ENCODE measurements at regions not wholly inside any gene's neighbourhood (a gene's known extent, or its start where the extent isn't known, plus 50 kb on each side); places are given as distances from the start of the nearest gene placed in this dataset.

DNA sequence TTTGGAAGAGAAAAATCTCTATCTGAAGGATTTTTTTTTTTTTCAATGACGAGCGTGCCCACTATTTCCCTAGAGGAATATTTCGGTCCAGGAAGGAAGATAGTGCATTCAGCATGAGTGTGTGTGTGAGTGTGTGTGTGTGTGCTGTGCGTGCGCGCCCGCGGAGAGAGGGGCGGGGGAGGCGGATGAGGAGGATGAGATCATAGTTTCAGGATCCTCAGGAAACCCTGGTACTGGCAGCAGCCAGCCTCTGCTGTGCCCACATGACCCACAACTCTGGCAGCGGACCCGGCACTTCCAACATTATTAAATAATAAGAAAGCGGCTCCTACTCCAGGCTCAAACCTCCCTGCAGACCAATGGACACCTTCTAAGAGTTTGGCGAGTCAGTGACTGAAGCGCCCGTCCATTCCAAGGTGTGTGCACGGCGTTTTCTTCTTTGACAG lies 217.0 kb upstream of the DTNA start:
- Histone ChIP-seq H3K4me1 (ENCODE audit: control insufficient read depth, insufficient read depth, low read length) (no peaks in the 10 kb centered on the region), H3K36me3 (ENCODE audit: control insufficient read depth in 2 of 2, insufficient read depth in 2 of 2, low read length in 1 of 2) (no peaks in the 10 kb centered on the region), H3K79me2 (ENCODE audit: control insufficient read depth, insufficient read depth, low read length) (no peaks in the 10 kb centered on the region), H3K4me3 (peak overlapping the region; percentile 57; the same call in 1 of the 2 replicates), H3K9ac (ENCODE audit: control insufficient read depth, insufficient read depth, low read length) (no peak overlapping the region), H3K27ac (ENCODE audit: control insufficient read depth, insufficient read depth) (no peak overlapping the region), H3K9me3 (replicated peaks; ENCODE audit: control insufficient read depth, insufficient read depth, low read length) (no peaks in the 10 kb centered on the region), H2AFZ (ENCODE audit: control insufficient read depth, low read depth, low read length) (no peak overlapping the region), H3K4me2 (ENCODE audit: control insufficient read depth, insufficient read depth) (peak overlapping the region; percentile 44), H4K20me1 (ENCODE audit: control insufficient read depth, insufficient read depth) (no peaks in the 10 kb centered on the region), H3K27me3 (replicated peaks in 1 of 2; ENCODE audit: control insufficient read depth in 2 of 2, insufficient read depth in 2 of 2, low read length in 1 of 2) (no peaks in the 10 kb centered on the region)
- intact Hi-C loops (cut with micrococcal nuclease; ENCODE audit: unreplicated experiment) (loop anchor here (10.0 kb wide), 1 partner anchor 368 kb away; no protein-coding TSS in a partner anchor), in situ Hi-C loops (cut with MboI) (no loop called here)
- ChIA-PET CTCF (interaction anchor here (1.2 kb wide), 1 partner anchor 169 kb away, joined by 4 read pairs; no protein-coding TSS in a partner anchor), RAD21 (ENCODE audit: unreplicated experiment) (interaction anchor here (1.0 to 1.2 kb wide), 2 partner anchors 292 to 376 kb away, joined by 3 read pairs; no protein-coding TSS in a partner anchor), SMC1A (ENCODE audit: uncharacterized antibody, unreplicated experiment) (interaction anchor here (0.6 to 1.2 kb wide), 3 partner anchors 98 to 370 kb away, joined by 4 to 7 read pairs (median 5); no protein-coding TSS in a partner anchor), POLR2A (interaction anchor here (0.6 to 1.0 kb wide), 3 partner anchors 10 to 620 kb away, joined by 3 to 5 read pairs (median 3); no protein-coding TSS in a partner anchor)
- peak; percentile 73 for ATAC-seq
- TF ChIP-seq EP300 (IDR thresholded peaks at IDR 0.05; ENCODE audit: borderline replicate concordance in 1 of 2, control insufficient read depth in 1 of 2, low read depth in 2 of 2, low read length in 2 of 2) (peak in 1 of 2 experiments; percentile 49; a peak in 1 of 4 replicates), NFIC (IDR thresholded peaks at IDR 0.05; ENCODE audit: low read depth, low read length) (0 out of 2 replicates have a peak, but pooled peaks have one; percentile 23), EGR1 (IDR thresholded peaks at IDR 0.05; ENCODE audit: borderline replicate concordance in 1 of 2, low read depth in 2 of 2, low read length in 2 of 2) (0 out of 3 replicates have a peak, but pooled peaks of 1 of the 2 experiments have one; percentile 15), RELA (IDR thresholded peaks at IDR 0.05; ENCODE audit: borderline replicate concordance, partially characterized antibody) (no peak), IKZF2 (IDR thresholded peaks at IDR 0.05) (peak; percentile 73), JUND (IDR thresholded peaks at IDR 0.05; ENCODE audit: low read depth, low read length) (peak; percentile 66; the same call in 1 of the 2 replicates), BHLHE40 (IDR thresholded peaks at IDR 0.05; ENCODE audit: borderline replicate concordance in 1 of 2, low read depth in 2 of 2, low read length in 1 of 2) (peak; percentile 51 to 63), KDM1A (IDR thresholded peaks at IDR 0.05; ENCODE audit: borderline replicate concordance) (no peak), BMI1 (IDR thresholded peaks at IDR 0.05; ENCODE audit: borderline replicate concordance) (0 out of 2 replicates have a peak, but pooled peaks have one; percentile 4), EED (IDR thresholded peaks at IDR 0.05; ENCODE audit: low read depth) (0 out of 2 replicates have a peak, but pooled peaks have one; percentile 17), ATF7 (IDR thresholded peaks at IDR 0.05; ENCODE audit: low read depth) (peak; percentile 91), NBN (IDR thresholded peaks at IDR 0.05) (0 out of 2 replicates have a peak, but pooled peaks have one; percentile 44), MTA2 (IDR thresholded peaks at IDR 0.05; ENCODE audit: low read depth) (peak; percentile 32; the same call in 1 of the 2 replicates), CREM (IDR thresholded peaks at IDR 0.05; ENCODE audit: low read depth) (0 out of 2 replicates have a peak, but pooled peaks have one; percentile 17), RUNX3 (IDR thresholded peaks at IDR 0.05; ENCODE audit: low read length) (peak; percentile 36; the same call in 1 of the 2 replicates), RAD21 (IDR thresholded peaks at IDR 0.05; ENCODE audit: insufficient read depth, low read depth, low read length) (no peak), ZNF207 (IDR thresholded peaks at IDR 0.05; ENCODE audit: borderline replicate concordance) (no peak), ETV6 (conservative IDR thresholded peaks at IDR 0.05 in 1 of 2, IDR thresholded peaks at IDR 0.05 in 1 of 2; ENCODE audit: borderline replicate concordance in 1 of 2, low read depth in 1 of 2) (no peak), POU2F2 (IDR thresholded peaks at IDR 0.05; ENCODE audit: borderline replicate concordance, low read depth, low read length) (no peak), NFYB (IDR thresholded peaks at IDR 0.05; ENCODE audit: insufficient read depth, low read depth, low read length) (no peak), STAT1 (conservative IDR thresholded peaks at IDR 0.05) (no peak)
- TF ChIP-seq, protein P1, sequence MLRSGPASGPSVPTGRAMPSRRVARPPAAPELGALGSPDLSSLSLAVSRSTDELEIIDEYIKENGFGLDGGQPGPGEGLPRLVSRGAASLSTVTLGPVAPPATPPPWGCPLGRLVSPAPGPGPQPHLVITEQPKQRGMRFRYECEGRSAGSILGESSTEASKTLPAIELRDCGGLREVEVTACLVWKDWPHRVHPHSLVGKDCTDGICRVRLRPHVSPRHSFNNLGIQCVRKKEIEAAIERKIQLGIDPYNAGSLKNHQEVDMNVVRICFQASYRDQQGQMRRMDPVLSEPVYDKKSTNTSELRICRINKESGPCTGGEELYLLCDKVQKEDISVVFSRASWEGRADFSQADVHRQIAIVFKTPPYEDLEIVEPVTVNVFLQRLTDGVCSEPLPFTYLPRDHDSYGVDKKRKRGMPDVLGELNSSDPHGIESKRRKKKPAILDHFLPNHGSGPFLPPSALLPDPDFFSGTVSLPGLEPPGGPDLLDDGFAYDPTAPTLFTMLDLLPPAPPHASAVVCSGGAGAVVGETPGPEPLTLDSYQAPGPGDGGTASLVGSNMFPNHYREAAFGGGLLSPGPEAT (IDR thresholded peaks at IDR 0.05; ENCODE audit: low read depth) = peak; percentile 56; the same call in 1 of the 2 replicates
- no peak for DNase-seq (ENCODE audit: low read depth, low spot score)
- no peak for FAIRE-seq
- BruUV-seq (replicated peaks) = no TSS peak
- WGBS (ENCODE audit: insufficient coverage, insufficient replicate concordance, low lambda C conversion rate, missing lambda C conversion rate) = 27% methylated on average over 15 of the region's 18 CpGs

Data from GM12878 (cell line).